HG03354 (cell line): ENCODE measurements at regions not wholly inside any gene's neighbourhood (a gene's known extent, or its start where the extent isn't known, plus 50 kb on each side); places are given as distances from the start of the nearest gene placed in this dataset.
A peak's percentile ranks its signal among the peaks of the same experiment; 100 is the strongest.

Source experiments
- ATAC-seq: cut with Tn5 transposase; IDR thresholded peaks from one replicate; pipeline ENCODE4 v1.9.1; 2021; ENCODE audit warnings: mild to moderate bottlenecking; ENCODE audit not compliant: unreplicated experiment, poor library complexity, severe bottlenecking

DNA sequence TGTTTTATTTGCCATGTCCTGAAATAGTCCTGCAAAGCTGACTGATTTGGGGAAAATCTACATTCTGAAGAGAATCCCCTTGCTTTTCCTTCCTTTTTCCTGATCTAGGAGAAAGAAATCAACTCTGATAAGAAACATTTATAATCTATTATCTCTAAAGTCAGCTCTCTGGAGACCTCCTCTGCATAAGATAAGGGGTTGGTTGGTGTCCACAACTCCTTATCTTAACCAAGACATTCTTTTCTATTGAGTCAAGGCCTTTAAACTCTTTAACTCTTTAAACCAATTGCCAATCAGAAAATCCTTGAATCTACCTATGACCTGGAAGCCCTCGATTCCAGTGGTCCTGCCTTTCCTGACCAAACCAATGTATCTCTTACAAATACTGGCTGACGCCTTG lies 373.6 kb upstream of the RASGEF1B start:
- no peak for ATAC-seq

- ATAC-seq, result peak; percentile 85
Observed at GRCh38 chr4:81844717-81845116, 373.0 kb upstream of the RASGEF1B start.

GRCh38 chr4:81839347-81840042 lies 367.8 kb upstream of the RASGEF1B start:
- ATAC-seq, result peak; percentile 71

DNA sequence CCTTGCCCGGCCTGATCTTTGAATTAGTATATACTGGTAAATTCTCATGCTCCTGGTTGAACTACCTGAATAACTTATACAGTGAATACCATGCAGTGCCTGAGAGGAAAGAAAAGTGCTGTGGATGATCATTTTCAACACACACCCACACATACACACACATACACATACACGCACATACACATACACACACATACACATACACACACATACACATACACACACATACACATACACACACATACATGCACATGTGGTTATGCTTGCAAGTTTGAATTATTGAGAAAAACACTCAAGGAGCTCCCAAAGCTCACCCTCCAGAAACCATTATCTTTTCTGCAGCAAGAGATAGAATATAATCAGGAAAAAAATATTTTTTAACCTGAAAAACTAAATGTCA lies 366.9 kb upstream of the RASGEF1B start:
- no peak for ATAC-seq

- ATAC-seq, result no peak
Observed at GRCh38 chr4:81836716-81837115, 365.0 kb upstream of the RASGEF1B start.

DNA sequence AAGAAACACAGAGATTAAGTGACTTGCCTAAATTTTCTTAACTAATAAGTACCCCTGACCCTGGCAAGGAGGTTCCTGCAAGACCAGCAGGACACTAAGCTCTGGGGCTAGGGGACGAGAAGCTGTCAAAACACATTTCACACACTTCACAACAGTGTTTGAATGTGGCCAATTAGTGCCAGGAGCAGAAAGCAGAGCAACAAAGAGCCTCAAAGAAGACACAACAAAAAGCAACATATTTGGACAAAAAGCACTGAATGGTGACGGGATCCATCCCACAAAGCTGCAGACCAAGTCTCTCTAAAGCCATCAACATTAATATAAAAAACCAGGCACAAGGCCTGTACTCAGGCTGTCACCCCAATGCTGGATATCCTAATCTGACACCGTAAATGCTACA lies 361.9 kb upstream of the RASGEF1B start:
- ATAC-seq, result no peak

- no peak for ATAC-seq
Observed at GRCh38 chr4:81828991-81829390, 357.3 kb upstream of the RASGEF1B start.

DNA sequence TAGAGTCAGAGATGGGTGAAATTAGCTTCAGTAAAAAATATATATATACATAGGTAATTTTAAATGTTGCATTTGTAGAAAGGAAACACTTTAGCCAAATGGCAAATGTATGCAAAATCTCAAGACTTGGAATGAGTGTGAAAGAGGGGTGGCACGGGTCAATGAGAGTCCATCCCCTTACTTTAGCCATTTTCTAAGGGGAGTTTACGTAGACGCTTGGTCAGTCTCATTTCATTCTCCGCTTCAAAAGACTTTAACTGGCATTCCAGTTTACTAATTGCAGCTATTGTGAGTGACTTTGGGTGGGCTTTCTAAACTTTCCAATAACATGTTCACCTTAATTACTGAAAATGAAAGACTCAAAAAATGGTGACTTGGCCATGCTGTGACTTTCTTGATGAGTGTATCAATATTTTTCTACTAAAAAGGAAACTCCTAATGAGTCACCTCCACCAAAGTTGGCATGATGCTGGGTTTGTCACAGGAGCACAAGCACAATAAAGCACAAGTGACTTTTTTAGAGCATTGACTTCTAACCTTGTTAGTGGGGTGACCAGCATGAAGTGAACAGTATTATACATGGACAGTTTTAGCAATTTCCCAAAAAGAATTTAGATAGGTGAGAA lies 356.0 kb upstream of the RASGEF1B start:
- ATAC-seq, result peak; percentile 88

GRCh38 chr4:81826817-81827424 lies 355.2 kb upstream of the RASGEF1B start:
- ATAC-seq, result no peak

- no peak for ATAC-seq
Observed at GRCh38 chr4:81826335-81826734, 354.6 kb upstream of the RASGEF1B start.

DNA sequence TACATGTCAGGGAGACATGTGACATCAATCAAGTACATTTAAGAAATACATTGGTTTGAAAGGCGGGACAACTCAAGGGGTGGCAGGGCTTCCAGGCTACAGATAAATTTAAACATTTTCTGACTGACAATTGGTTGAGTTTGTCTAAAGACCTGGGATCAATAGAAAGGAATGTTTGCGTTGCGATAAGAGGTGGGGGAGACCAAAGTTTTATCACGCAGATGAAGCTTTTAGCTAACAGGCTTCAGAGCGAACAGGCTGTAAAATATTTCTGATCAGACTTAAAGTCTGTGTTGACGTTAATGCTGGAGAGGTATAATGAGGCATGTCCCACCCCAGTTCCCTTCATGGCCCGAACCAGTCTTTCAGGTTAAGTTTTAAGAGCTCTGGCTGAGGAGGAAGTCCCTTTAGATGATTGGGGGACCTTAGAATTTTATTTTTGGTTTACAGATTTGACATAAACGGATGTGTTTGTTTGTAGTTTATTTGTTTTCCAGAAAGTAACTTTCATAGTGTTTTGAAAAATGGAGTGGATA lies 346.7 kb upstream of the RASGEF1B start:
- ATAC-seq, result no peak

- ATAC-seq, result no peak
Observed at GRCh38 chr4:81816031-81816761, 344.5 kb upstream of the RASGEF1B start.

DNA sequence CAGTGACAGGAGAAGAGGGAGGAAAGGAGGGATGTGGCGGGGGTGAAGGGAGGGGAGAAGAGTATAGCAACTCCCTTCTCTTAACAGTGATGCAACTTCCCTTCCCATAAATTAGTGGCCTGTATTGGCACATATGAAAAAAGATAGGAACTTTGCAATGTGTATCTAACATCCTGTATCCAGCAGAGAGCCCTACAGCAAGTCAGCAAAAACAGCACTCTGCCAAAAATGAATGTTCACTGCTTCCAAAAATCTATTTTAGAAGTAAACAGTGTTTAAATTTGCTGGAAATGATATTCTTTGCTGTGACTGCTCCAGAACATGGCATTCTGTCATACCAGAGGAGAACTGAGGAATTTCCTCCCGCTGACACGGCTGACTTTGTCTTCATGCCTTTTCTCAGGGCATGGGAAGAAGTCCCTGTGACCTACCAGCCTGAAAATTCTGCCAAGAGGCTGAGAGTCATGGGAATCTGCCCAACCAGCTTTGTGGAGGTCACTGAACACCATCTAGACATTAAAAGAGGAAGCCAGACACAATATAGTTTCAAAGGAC lies 343.4 kb upstream of the RASGEF1B start:
- ATAC-seq, result no peak

DNA sequence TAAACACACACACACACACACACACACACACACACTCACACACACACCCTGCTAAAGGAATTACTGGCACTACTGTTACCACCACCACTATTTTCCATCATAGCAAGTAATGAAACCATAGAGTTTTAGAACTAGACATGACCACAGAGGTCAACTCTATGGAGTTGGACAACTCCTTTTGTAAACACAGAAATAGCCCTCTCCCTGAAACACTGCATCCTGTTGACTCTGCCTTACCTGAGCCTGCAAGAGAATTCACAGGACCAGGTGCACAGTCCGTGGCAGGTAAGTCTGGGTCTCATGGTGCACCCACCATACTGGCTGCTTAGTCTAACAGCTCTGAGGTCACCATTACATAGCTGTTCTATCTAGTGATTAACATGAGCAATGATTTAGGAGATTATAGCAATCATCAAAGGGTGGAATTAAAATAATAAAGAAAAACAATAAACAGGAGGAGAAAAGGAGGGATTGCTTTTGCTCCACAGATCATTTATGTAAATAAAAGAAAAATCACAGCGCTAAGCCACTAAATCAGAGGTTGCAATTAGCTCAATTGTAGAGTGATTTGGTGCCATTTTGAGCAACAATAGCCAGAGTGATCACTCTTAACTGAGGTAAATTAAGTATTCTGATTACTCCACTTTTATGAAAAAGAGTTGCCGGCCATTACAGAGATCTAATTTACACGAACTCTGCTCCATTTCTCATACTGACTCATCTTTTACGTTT lies 340.0 kb upstream of the RASGEF1B start:
- ATAC-seq, result no peak

- ATAC-seq, result no peak
Observed at GRCh38 chr4:81808011-81808672, 336.4 kb upstream of the RASGEF1B start.

- no peak for ATAC-seq
Observed at GRCh38 chr4:81807386-81807785, 335.7 kb upstream of the RASGEF1B start.

DNA sequence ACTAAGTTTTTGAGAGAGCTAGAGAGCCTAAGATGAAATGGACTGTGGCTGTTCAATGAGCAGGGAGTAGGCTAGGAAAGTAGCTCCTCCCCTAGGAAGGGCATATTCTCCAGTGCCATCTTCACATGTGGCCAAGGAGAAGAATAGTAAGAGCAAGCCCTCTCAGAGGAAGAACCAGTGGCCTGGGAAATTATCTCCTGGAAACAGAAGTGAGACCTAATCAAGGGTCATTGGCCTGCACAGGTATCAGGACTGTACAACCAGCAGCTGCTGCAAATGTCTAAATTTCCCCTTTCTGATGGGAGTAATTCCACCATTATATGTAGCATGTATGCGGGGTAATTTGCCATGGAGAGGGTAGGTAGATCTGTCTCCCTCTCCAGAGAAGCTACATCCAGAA lies 334.8 kb upstream of the RASGEF1B start:
- no peak for ATAC-seq

DNA sequence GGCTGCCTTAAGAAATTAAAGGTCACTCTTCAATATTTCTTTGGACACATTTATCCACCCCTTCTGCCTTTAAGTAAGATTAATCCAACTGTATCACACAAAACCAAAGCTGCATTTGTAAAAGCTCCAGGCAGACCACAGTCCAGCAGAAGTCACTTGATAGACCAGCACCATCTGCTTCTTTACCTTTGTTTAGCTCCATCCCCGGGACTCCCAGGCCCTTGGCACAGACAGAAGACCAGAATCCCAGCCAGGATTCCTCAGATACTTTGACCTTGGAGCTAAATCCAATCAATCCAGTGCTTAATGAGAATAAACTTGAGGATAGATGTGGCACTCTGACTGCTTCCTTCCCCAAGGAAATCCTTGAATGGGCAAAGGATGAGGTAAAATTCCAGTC lies 333.1 kb upstream of the RASGEF1B start:
- no peak for ATAC-seq

- no peak for ATAC-seq
Observed at GRCh38 chr4:81802285-81802846, 330.7 kb upstream of the RASGEF1B start.
